C4-2B (cell line): ENCODE measurements at regions not wholly inside any gene's neighbourhood (a gene's known extent, or its start where the extent isn't known, plus 50 kb on each side); places are given as distances from the start of the nearest gene placed in this dataset.

Experiments
- H3K27ac ChIP-seq: fragments of 450-650 bp; 2 replicates; pipeline ENCODE4 v1.5.1; 2017
- ZFX ChIP-seq: fragments of 450-650 bp; IDR thresholded peaks from 2 replicates; pipeline ENCODE4 v1.6.1; 2017
- TF ChIP-seq, protein P1 (sequence below): fragments of 450-650 bp; conservative IDR thresholded peaks from 2 replicates; pipeline ENCODE4 v1.5.1; 2017; ENCODE audit warnings: mild to moderate bottlenecking

DNA sequence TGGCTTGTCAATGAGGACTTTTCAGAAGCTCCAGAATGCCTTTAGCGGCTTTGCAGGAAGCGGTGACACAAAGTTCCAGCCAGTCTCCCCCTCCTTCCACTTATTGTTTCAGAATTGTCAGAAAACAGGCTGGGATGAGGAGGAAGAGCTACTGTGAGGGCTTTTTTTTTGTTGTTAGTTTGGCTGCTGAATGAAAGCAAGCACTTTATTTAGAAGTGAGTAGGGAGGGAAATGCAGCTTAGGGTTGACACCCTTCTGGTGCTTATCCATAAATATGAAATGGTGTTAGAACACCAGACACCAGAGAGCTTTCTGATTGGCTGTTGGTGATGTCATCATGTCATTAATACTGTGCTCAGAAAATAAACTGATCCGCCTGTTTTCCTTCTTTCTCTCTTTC, 251.5 kb downstream of the SOX4 start:
- TF ChIP-seq, protein P1, sequence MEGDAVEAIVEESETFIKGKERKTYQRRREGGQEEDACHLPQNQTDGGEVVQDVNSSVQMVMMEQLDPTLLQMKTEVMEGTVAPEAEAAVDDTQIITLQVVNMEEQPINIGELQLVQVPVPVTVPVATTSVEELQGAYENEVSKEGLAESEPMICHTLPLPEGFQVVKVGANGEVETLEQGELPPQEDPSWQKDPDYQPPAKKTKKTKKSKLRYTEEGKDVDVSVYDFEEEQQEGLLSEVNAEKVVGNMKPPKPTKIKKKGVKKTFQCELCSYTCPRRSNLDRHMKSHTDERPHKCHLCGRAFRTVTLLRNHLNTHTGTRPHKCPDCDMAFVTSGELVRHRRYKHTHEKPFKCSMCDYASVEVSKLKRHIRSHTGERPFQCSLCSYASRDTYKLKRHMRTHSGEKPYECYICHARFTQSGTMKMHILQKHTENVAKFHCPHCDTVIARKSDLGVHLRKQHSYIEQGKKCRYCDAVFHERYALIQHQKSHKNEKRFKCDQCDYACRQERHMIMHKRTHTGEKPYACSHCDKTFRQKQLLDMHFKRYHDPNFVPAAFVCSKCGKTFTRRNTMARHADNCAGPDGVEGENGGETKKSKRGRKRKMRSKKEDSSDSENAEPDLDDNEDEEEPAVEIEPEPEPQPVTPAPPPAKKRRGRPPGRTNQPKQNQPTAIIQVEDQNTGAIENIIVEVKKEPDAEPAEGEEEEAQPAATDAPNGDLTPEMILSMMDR = no peak
- no peak for TF ChIP-seq ZFX
- no peak overlapping the region for H3K27ac ChIP-seq

GRCh38 chr6:21845439-21846140, 252.0 kb downstream of the SOX4 start:
- H3K27ac ChIP-seq = no peak overlapping the region
- TF ChIP-seq ZFX = no peak
- TF ChIP-seq, protein P1 = no peak

DNA sequence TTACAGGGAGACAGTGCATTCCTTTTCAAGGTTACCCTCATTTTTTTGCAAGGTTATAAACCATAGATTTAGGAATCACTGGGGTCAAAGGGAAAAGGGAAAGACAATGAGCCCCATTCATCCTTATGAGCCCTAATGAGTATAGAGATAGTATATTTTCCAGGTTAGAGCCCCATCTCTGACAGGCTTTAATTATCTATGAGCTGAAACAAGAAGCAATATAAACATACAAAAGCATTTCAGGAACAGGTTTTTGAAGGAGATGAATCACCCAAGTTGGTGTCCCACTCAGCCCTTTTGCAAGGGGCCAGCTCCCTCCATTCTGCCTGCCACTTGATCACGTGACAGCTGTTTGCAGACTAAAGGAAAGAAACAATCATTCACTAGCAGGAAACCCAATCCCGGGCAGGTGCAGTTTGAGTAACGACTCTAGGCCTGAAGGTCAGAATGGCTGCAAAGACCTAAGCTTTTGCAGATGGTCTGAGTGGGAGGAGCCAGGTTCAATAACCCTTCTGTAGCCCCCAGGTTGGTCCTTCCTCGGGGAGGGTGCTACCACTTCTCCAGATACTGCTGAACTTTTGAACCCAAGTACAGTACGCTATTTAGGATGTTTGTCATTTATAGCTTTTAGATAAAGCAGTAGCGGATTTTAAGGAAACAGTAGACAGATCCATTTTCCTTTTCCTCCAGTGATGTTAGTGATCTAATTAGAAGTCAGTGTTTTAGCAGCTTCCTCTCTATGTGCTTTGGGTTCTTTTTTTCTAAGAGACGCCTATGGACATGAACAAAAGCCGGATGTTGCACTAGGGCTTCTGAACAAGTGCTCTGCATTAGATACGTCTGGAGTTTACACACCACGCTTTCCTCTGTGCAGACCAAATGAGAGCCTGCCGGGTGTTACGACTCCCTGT, 253.2 kb downstream of the SOX4 start:
- TF ChIP-seq, protein P1 = no peak
- TF ChIP-seq ZFX = no peak
- no peak overlapping the region for H3K27ac ChIP-seq

- H3K27ac ChIP-seq = no peak overlapping the region
- TF ChIP-seq, protein P1 = no peak
- TF ChIP-seq ZFX = no peak
Observed at GRCh38 chr6:21847711-21848480, 254.3 kb downstream of the SOX4 start.

GRCh38 chr6:21850691-21851090, 257.1 kb downstream of the SOX4 start:
- H3K27ac ChIP-seq = no peak overlapping the region
- no peak for TF ChIP-seq ZFX
- TF ChIP-seq, protein P1 = no peak

DNA sequence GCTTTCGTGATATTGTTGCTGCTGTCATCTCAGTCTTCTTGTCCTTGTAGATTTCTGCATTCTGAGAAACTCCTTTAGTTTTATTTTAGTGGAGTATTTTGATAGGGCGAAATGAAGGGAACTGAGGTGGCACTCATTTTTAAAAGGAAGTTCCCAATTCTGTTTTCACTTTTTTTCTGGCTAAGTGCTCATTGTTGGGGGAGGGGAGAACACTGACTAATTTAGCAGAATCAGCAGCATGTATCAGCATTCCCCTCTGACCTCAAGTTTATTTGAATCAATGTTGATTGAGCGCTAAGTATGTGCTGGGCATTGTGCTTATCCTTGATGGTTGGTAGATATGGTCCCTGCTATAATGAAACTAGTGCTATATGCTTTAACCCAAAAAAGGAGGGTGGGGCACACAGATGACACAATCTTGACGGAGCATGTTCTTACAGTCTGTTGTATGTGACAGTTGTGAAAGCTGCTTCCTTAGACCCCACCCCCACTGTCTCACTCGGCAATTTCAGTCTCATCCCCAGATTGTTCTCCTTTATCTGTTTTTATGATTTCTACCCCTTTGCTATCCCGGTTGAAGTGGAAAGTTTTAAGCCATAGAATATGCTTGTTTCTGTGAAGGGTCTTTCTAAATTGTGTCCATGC, 262.4 kb downstream of the SOX4 start:
- no peak overlapping the region for H3K27ac ChIP-seq
- no peak for TF ChIP-seq ZFX
- TF ChIP-seq, protein P1 = no peak
